RWPE1 (cell line): ENCODE measurements at regions not wholly inside any gene's neighbourhood (a gene's known extent, or its start where the extent isn't known, plus 50 kb on each side); places are given as distances from the start of the nearest gene placed in this dataset.

ENCODE experiments used
- CTCF ChIA-PET: fragments of 350-600 bp; sonication (Branson Sonifier 250); formaldehyde crosslinking; extraction: SDS; loops from one replicate; lab custom pipeline; 2021; lab: Yijun Ruan, JAX
- POLR2A ChIA-PET: fragments of 400-600 bp; formaldehyde crosslinking; extraction: SDS; loops from one replicate; lab custom pipeline; 2020; ENCODE audit warnings: antibody characterized with exemption; ENCODE audit not compliant: low non-redundant PET; lab: Yijun Ruan, JAX
- DNase-seq: peaks from one replicate; pipeline ENCODE4 v3.0.0; 2012; ENCODE audit warnings: low spot score
- H3K27ac ChIP-seq: fragments of 450-650 bp; 2 replicates; pipeline ENCODE4 v1.5.1; 2017
- TF ChIP-seq, protein P1 (sequence below): fragments of 450-650 bp; conservative IDR thresholded peaks from 2 replicates; pipeline ENCODE4 v1.5.1; 2017; ENCODE audit warnings: low read depth, mild to moderate bottlenecking

DNA sequence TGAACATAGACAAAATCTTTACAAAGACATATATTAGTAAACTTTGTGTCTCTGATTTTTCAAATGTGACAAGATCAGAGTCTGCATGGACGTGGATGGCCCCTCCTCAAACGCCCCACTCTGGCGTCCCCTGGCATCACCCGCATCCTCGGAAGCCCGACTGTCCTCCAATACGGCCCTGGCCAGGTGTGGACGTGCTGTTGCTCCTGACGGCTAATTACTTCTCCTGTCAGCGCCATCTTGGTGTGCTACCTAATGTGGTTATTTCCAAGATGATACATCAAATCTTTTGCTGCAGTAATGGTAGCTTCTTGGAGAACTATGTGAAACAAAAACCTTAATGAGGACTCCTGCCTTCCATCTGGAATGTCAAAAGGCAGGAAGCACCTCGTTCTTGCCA is 747.4 kb upstream of the SALL3 start:
- CTCF ChIA-PET, result no interaction called here
- no peak for DNase-seq
- H3K27ac ChIP-seq, result no peak overlapping the region
- TF ChIP-seq, protein P1, sequence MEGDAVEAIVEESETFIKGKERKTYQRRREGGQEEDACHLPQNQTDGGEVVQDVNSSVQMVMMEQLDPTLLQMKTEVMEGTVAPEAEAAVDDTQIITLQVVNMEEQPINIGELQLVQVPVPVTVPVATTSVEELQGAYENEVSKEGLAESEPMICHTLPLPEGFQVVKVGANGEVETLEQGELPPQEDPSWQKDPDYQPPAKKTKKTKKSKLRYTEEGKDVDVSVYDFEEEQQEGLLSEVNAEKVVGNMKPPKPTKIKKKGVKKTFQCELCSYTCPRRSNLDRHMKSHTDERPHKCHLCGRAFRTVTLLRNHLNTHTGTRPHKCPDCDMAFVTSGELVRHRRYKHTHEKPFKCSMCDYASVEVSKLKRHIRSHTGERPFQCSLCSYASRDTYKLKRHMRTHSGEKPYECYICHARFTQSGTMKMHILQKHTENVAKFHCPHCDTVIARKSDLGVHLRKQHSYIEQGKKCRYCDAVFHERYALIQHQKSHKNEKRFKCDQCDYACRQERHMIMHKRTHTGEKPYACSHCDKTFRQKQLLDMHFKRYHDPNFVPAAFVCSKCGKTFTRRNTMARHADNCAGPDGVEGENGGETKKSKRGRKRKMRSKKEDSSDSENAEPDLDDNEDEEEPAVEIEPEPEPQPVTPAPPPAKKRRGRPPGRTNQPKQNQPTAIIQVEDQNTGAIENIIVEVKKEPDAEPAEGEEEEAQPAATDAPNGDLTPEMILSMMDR, result no peak
- POLR2A ChIA-PET, result no interaction called here

DNA sequence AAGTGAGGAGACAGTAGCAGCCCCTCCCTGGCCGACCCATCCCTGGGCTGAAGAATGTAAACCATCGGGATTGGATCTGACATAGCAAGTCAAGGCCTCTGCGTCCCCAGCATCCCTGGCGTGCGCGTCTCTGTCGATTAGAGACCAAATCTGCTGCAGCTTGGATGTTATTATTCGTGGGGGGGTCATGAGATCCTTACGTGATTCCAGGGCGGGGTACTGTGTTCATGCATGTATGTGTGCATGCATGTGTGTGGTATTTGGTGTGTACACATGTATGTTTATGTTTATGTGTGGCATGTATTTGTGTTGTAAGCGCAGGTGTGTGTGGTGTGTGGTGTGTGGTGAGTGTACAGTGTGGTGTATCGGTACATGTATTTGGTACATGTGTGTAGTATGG is 741.8 kb upstream of the SALL3 start:
- TF ChIP-seq, protein P1, result no peak
- ChIA-PET POLR2A (no interaction called here), CTCF (no interaction called here)
- DNase-seq, result no peak
- H3K27ac ChIP-seq, result no peak overlapping the region

DNA sequence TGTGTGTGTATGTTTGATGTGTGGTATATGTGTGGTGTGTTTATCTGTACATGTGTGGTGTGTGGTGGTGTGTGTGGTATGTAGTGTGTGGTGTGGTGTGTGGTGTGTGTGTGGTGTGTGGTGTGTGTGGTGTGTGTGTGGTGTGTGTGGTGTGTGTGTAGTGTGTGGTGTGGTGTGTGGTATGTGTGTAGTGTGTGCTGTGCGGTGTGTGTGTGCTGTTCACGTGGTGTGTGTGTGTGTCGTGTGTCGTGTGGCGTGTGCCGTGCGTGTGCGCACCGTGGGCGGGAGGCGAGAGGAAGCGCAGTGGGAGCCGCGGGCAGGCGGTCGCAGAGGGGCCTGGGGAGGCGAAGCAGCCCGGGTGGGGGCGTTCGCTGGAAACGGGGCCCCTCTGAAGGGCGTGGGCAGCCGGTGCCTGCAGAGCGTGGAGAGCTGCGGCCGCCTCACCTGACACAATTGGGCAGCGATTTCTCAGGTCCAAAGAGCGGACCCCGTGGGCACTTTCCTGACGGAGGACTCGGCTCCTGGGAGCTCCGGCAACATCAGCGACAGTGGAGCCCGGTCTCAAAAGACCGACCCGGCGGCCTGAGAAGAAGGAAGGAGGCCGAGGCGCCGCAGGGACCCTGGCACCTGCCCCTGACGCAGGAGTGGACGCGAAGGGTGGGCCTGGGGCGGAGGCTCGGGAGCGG is 741.1 kb upstream of the SALL3 start:
- H3K27ac ChIP-seq, result no peak overlapping the region
- POLR2A ChIA-PET, result no interaction called here
- no peak for DNase-seq
- CTCF ChIA-PET, result no interaction called here
- TF ChIP-seq, protein P1, result no peak

DNA sequence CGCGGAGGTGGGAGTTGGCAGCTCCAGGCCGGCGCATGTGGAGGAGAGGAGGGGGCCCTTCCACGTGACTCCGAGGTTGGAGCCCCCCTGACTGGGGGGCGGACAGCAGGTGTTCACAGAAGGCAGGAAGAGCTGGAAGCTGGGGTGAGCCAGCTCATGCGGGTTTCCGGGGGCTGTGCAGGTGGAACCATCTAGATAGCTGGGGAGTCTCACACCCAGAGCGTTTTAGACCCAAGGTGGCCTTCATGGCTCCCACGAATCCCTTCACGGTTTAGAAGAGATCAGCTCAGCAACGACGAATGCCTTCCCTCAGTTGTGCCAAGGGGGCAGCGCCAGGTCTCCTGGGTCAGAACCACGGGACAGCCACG is 740.5 kb upstream of the SALL3 start:
- ChIA-PET POLR2A (no interaction called here), CTCF (no interaction called here)
- DNase-seq, result no peak
- TF ChIP-seq, protein P1, result no peak
- H3K27ac ChIP-seq, result no peak overlapping the region

DNA sequence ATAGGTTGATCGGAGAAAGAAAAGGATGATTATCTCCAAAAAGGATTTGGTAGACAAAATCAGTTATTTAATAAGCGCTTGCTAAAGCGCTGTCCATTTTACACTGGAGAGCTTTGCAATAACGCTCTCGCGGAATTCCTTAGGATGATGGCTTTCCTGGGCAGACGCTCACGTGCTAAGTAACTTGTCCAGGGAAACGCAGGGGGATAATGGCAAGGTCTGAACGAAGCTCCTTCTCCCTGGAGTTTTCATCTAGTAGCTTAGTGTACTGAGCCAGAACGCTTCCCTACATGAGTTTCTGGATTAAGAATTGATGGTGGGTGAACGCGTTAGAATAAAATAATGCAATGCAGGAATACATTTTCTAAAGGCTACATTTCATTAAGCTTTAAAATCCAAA is 739.5 kb upstream of the SALL3 start:
- DNase-seq, result no peak
- TF ChIP-seq, protein P1, result no peak
- POLR2A ChIA-PET, result interaction anchor here (0.6 kb wide), 1 partner anchor 576 kb away, joined by 4 read pairs; no protein-coding TSS in a partner anchor
- CTCF ChIA-PET, result no interaction called here
- no peak overlapping the region for H3K27ac ChIP-seq

DNA sequence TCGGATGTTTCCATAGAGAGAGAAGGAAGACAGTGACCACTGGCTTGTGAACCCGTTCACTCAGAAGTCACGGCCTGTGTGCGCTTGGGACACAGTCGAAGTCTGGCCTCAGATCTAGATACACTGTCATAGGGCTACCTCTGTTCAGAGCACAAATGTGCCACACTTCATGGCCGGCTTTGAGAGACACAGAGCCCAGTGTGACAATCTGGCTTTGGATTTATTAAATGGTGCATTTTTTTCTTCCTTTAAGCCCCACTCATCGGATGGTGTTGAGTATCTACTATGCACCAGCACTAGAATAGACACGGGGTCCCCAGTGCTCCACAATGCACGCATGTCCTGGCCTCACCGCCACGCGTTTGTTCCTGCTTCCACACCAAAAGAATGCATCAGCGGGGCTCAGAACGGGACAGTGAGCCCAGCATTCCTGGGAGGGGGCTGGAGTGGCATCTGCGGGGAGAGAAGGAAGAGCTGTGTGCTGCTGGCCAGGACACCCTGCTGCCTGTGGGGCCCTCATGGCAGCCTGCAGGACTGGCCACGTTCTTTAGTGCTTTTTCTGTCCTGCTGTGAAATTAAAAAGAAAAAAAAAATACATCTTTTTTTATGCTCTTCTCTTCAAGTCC is 738.9 kb upstream of the SALL3 start:
- POLR2A ChIA-PET, result interaction anchor here (0.6 kb wide), 1 partner anchor 575 kb away, joined by 4 read pairs; no protein-coding TSS in a partner anchor
- no peak overlapping the region for H3K27ac ChIP-seq
- CTCF ChIA-PET, result no interaction called here
- DNase-seq, result no peak
- TF ChIP-seq, protein P1, result no peak
